A673 (cell line): ENCODE measurements at regions not wholly inside any gene's neighbourhood (a gene's known extent, or its start where the extent isn't known, plus 50 kb on each side); places are given as distances from the start of the nearest gene placed in this dataset.

ENCODE experiments used
- BruUV-seq: library from RNA; stranded (reverse); fragments of 400-500 nt; replicated peaks from 2 replicates; lab custom pipeline; 2021; lab: Mats Ljungman, UMichigan
- CTCF ChIA-PET: fragments of 300-600 bp; sonication (Branson Sonifier 250); formaldehyde crosslinking; loops from one replicate; lab custom pipeline; 2022; ENCODE audit warnings: antibody characterized with exemption; lab: Charles Lee
- POLR2A ChIA-PET: fragments of 300-600 bp; sonication (Branson Sonifier 250); formaldehyde crosslinking; loops from one replicate; lab custom pipeline; 2022; ENCODE audit warnings: antibody characterized with exemption; ENCODE audit not compliant: low non-redundant PET; lab: Charles Lee
- DNase-seq: peaks from one replicate; pipeline ENCODE4 v3.0.0-alpha.2; 2015; ENCODE audit warnings: low spot score
- H3K27ac ChIP-seq: fragments of 200-600 bp; sonication (generic); 2 replicates; pipeline ENCODE4 v1.5.1; 2016; ENCODE audit warnings: mixed run types, low read depth, mild to moderate bottlenecking, mixed read lengths, antibody characterized with exemption, low read length; ENCODE audit not compliant: poor library complexity, severe bottlenecking
- H3K27me3 ChIP-seq: fragments of 200-600 bp; sonication (generic); replicated peaks from 2 replicates; pipeline ENCODE4 v1.6.1; 2017; ENCODE audit warnings: mixed run types, low read depth, mild to moderate bottlenecking, mixed read lengths, antibody characterized with exemption, low read length; ENCODE audit not compliant: insufficient read depth, poor library complexity
- H3K36me3 ChIP-seq: fragments of 200-600 bp; sonication (generic); 2 replicates; pipeline ENCODE4 v1.6.1; 2016; ENCODE audit warnings: mixed run types, mild to moderate bottlenecking, mixed read lengths, antibody characterized with exemption, low read length; ENCODE audit not compliant: insufficient read depth, poor library complexity, severe bottlenecking
- H3K4me1 ChIP-seq: fragments of 200-600 bp; sonication (generic); 2 replicates; pipeline ENCODE4 v1.6.1; 2017; ENCODE audit warnings: mixed run types, mild to moderate bottlenecking, mixed read lengths, antibody characterized with exemption, low read length; ENCODE audit not compliant: insufficient read depth, poor library complexity, severe bottlenecking
- H3K4me3 ChIP-seq: fragments of 200-600 bp; sonication (generic); 2 replicates; pipeline ENCODE4 v1.5.1; 2016; ENCODE audit warnings: low read depth, mixed run types, mild to moderate bottlenecking, mixed read lengths, low read length; ENCODE audit not compliant: poor library complexity, severe bottlenecking
- H3K9me3 ChIP-seq: fragments of 200-600 bp; sonication (generic); 2 replicates; pipeline ENCODE4 v1.6.1; 2016; ENCODE audit warnings: mixed run types, low read depth, mild to moderate bottlenecking, mixed read lengths, antibody characterized with exemption, low read length; ENCODE audit not compliant: poor library complexity, severe bottlenecking
- CTCF ChIP-seq: fragments of 300-800, 200-600 bp; sonication (generic); conservative IDR thresholded peaks from 2 replicates; pipeline ENCODE4 v1.5.1; 2017; ENCODE audit warnings: low read depth, mild to moderate bottlenecking, antibody characterized with exemption, low read length, moderate library complexity, mixed read lengths
- EZH2 ChIP-seq: fragments of 200-600 bp; sonication (generic); IDR thresholded peaks from 2 replicates; pipeline ENCODE4 v1.6.1; 2017; ENCODE audit warnings: borderline replicate concordance, low read depth, mild to moderate bottlenecking, mixed read lengths, antibody characterized with exemption, low read length; ENCODE audit not compliant: poor library complexity, severe bottlenecking
- intact Hi-C: fragments of 100-400 bp; cut with micrococcal nuclease; formaldehyde crosslinking; loops from one replicate; pipeline ENCODE4 v1.10.0; 2022; ENCODE audit not compliant: unreplicated experiment

- intact Hi-C loops, result no loop called here
- BruUV-seq, result no TSS peak
- CTCF ChIA-PET, result no interaction called here
Measured at GRCh38 chr6:126600258-126600916, 260.5 kb downstream of the CENPW start.

GRCh38 chr6:126603410-126603809, 263.5 kb downstream of the CENPW start:
- ChIA-PET POLR2A (no interaction called here), CTCF (no interaction called here)
- no peaks in the 10 kb centered on the region for H3K9me3 ChIP-seq
- no peaks in the 10 kb centered on the region for H3K27me3 ChIP-seq
- no peak for DNase-seq
- H3K4me1 ChIP-seq, result no peaks in the 10 kb centered on the region
- TF ChIP-seq EZH2 (no peak), CTCF (no peak)
- no peaks in the 10 kb centered on the region for H3K36me3 ChIP-seq
- BruUV-seq, result no TSS peak
- intact Hi-C loops, result no loop called here
- H3K27ac ChIP-seq, result no peak overlapping the region
- no peak overlapping the region for H3K4me3 ChIP-seq

More at GRCh38 chr6:126600258-126600916, 260.5 kb downstream of the CENPW start:
- no peaks in the 10 kb centered on the region for H3K9me3 ChIP-seq
- POLR2A ChIA-PET, result no interaction called here
- no peaks in the 10 kb centered on the region for H3K36me3 ChIP-seq
- no peak overlapping the region for H3K4me3 ChIP-seq
- no peaks in the 10 kb centered on the region for H3K27me3 ChIP-seq
- no peak overlapping the region for H3K27ac ChIP-seq
- DNase-seq, result no peak
- H3K4me1 ChIP-seq, result no peaks in the 10 kb centered on the region
- TF ChIP-seq CTCF (no peak), EZH2 (no peak)

- H3K4me1 ChIP-seq, result no peaks in the 10 kb centered on the region
- BruUV-seq, result no TSS peak
- H3K27me3 ChIP-seq, result no peaks in the 10 kb centered on the region
- no peak for DNase-seq
- ChIA-PET CTCF (no interaction called here), POLR2A (interaction anchor here (0.6 kb wide), 1 partner anchor 1165 kb away, joined by 16 read pairs; no protein-coding TSS in a partner anchor)
- H3K36me3 ChIP-seq, result no peaks in the 10 kb centered on the region
- intact Hi-C loops, result no loop called here
- H3K4me3 ChIP-seq, result no peak overlapping the region
- TF ChIP-seq EZH2, result no peak
- TF ChIP-seq CTCF, result no peak
- no peaks in the 10 kb centered on the region for H3K9me3 ChIP-seq
- H3K27ac ChIP-seq, result no peak overlapping the region
Measured at GRCh38 chr6:126605089-126605488, 265.2 kb downstream of the CENPW start.
